ENCODE measurements at regions not wholly inside any gene's neighbourhood (a gene's known extent, or its start where the extent isn't known, plus 50 kb on each side); places are given as distances from the start of the nearest gene placed in this dataset.

DNA sequence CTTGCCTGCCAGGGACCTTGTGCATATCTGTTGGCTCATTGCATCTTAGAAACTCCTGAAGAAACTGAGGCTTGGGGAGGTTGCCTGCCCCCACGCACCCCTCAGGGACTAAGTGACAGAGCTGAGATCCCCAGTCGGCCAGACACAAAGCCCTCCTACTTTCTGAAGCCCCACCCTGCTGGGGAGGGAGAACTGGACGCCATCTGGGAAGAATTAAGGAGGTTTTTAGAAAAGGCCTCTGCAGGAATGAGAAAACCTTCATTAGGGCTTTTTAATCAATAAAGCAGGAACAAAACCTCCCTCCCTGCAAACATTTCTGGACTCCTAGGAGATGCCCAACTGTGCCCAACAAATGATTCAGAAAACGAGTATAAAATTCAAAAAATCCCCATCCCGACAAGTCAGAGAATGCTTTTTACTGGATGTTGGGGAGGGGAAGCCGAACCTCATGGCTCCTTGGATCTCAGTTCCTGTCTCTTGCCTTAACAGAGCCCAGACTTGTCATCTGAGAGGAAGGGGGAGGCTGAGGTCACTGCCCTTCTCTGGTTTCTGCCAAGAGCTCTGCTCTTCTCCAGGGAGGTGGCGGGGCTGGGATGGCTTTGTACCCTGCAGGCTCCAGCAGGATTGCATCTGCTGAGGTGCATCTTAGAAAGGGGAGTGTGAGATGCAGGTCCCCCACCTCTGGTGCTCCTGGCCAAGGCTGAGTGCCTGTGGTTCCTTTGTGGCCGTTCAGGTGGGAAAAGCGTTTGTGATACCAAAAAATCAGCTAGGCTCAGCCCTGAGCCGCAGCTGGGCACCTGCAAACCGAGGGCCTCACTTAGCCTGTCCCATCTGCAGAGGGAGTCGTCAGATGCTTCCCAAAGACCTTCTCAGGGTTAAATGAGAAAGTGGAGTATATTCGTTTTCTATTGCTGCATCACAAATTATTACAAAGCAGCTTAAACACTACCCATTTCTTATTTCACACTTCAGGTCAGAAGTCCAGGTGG, 142.4 kb downstream of the ZFP36L2 start:
- TF ChIP-seq, protein P1, sequence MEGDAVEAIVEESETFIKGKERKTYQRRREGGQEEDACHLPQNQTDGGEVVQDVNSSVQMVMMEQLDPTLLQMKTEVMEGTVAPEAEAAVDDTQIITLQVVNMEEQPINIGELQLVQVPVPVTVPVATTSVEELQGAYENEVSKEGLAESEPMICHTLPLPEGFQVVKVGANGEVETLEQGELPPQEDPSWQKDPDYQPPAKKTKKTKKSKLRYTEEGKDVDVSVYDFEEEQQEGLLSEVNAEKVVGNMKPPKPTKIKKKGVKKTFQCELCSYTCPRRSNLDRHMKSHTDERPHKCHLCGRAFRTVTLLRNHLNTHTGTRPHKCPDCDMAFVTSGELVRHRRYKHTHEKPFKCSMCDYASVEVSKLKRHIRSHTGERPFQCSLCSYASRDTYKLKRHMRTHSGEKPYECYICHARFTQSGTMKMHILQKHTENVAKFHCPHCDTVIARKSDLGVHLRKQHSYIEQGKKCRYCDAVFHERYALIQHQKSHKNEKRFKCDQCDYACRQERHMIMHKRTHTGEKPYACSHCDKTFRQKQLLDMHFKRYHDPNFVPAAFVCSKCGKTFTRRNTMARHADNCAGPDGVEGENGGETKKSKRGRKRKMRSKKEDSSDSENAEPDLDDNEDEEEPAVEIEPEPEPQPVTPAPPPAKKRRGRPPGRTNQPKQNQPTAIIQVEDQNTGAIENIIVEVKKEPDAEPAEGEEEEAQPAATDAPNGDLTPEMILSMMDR (IDR thresholded peaks at IDR 0.05; ENCODE audit: insufficient read depth, low read length): no peak
- TF ChIP-seq, protein P2, sequence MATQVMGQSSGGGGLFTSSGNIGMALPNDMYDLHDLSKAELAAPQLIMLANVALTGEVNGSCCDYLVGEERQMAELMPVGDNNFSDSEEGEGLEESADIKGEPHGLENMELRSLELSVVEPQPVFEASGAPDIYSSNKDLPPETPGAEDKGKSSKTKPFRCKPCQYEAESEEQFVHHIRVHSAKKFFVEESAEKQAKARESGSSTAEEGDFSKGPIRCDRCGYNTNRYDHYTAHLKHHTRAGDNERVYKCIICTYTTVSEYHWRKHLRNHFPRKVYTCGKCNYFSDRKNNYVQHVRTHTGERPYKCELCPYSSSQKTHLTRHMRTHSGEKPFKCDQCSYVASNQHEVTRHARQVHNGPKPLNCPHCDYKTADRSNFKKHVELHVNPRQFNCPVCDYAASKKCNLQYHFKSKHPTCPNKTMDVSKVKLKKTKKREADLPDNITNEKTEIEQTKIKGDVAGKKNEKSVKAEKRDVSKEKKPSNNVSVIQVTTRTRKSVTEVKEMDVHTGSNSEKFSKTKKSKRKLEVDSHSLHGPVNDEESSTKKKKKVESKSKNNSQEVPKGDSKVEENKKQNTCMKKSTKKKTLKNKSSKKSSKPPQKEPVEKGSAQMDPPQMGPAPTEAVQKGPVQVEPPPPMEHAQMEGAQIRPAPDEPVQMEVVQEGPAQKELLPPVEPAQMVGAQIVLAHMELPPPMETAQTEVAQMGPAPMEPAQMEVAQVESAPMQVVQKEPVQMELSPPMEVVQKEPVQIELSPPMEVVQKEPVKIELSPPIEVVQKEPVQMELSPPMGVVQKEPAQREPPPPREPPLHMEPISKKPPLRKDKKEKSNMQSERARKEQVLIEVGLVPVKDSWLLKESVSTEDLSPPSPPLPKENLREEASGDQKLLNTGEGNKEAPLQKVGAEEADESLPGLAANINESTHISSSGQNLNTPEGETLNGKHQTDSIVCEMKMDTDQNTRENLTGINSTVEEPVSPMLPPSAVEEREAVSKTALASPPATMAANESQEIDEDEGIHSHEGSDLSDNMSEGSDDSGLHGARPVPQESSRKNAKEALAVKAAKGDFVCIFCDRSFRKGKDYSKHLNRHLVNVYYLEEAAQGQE (IDR thresholded peaks at IDR 0.05; ENCODE audit: insufficient replicate concordance, low read depth): no peak
- no peak for TF ChIP-seq POLR2AphosphoS5 (IDR thresholded peaks at IDR 0.05; ENCODE audit: low read depth)
- no peak for TF ChIP-seq SPI1 (IDR thresholded peaks at IDR 0.05; ENCODE audit: borderline replicate concordance, low read depth)
